ENCODE measurements at regions not wholly inside any gene's neighbourhood (a gene's known extent, or its start where the extent isn't known, plus 50 kb on each side); places are given as distances from the start of the nearest gene placed in this dataset.

DNA sequence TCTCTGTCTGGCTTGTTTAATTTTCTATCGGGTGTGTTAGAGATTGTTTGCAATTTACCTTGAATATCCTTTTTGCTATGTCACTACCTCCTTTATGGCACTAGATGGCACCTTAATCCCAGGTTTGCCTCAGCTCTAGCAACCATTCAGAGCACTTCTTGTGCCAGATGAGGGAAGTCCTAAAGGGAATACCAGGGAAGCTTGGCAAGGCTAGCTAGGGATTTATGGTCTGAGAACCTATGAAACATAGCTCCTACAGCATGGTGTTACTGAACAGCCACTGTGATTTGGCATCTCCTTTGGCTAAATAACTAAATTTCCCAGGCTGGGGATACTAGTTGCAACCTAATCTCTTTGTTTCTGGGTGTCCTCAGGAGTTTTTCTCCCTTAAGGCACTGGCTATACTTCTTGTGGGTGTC is 69.0 kb upstream of the VOPP1 start:
- DNase-seq = peak in 19 of 56 donors; percentile 2 to 60 (median 14)

DNA sequence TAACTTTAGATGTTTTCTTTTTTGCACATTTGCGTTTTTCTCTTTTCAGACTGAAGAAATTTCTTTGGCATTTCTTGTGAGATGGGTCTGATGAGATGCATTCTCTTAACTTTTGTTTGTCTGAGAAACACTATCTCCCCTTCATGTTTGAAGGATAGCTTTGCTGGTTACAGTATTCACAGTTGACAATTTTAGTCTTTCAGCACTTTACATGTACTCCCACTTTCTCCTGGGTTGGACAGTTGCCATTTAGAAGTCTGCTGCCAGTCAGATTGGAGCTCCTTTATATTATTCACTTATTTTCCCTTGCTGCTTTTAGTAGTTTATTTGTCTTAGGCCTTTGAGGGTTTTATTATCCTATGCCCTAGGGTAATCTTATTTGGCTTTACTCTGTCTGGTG is 67.3 kb upstream of the VOPP1 start:
- DNase-seq = no peak

DNA sequence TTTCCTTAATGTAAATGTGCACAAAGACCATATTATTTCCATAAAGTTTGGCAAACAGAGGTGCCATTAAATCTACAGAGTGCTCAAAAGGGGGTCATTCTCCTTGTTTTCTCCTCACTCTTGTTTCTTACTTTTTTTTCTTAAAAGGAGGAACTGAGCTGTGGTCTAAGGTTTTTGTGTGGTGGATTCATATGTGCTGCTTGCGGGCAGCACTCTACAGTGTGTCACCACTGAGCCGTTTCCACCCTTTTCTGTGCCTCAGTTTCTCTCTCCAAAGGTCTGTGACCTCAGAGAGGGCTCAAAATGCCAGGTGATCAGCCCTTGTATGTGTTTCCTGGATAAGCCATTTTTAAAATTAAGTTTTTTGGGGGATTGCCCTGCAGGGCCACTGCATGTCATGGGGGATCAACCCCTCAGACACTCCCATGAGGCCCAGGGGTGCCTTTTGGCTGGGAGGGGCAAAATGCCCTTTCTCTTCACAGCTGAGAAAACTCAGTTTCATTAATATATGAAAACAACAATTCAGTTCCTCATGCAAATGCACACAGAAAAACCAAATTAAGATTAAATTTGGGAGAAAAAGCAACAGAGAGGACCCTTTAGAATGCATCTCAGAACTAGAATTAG is 56.9 kb upstream of the VOPP1 start:
- DNase-seq = no peak

DNA sequence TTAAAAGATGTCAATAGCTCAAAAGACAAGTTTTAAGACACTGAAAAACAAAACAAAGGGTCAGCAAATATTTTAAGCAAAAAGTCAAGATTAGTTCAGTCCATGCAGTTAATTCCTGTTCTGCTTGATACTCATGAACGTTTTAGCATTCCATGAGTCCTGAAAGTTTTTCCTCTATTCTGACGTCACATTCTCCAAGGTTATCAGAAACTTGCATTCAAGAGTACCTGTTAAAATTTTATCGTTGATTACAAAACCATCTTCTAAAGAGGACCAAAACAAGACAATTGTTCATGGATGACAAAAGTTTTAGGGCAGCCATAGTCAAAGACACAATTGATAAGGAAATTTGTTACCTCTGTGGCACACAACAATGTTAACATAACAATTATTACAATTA is 52.5 kb upstream of the VOPP1 start:
- no peak for DNase-seq

- no peak for DNase-seq
These were observed 51.3 kb upstream of the VOPP1 start for GRCh38 chr7:55623617-55624016.

- DNase-seq = no peak
These were observed 49.9 kb upstream of the VOPP1 start for GRCh38 chr7:55622241-55622640.

All from nucleus accumbens (tissue), 56 donors.